ENCODE measurements at regions not wholly inside any gene's neighbourhood (a gene's known extent, or its start where the extent isn't known, plus 50 kb on each side); places are given as distances from the start of the nearest gene placed in this dataset.

DNA sequence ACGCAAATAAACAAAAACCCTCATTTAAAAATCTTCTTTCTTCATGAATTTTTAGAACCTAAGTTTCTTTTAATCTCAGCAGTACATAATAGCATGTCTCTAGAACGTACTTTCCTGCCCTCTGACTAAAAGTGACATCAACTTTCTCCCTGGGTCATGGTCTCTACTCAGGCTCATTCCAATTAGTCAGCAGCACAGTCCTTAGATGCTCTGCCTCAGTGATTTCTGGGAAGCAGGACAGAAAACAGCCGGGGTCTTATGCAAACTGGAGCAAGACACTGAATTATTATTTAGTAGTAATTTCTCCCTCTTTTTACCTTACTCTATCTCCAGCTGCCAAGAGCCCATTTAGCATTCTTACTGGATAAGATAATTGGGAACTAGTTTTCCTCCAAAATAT lies 365.2 kb downstream of the TUSC7 start:
- intact Hi-C loops (cut with micrococcal nuclease) = no loop called here

DNA sequence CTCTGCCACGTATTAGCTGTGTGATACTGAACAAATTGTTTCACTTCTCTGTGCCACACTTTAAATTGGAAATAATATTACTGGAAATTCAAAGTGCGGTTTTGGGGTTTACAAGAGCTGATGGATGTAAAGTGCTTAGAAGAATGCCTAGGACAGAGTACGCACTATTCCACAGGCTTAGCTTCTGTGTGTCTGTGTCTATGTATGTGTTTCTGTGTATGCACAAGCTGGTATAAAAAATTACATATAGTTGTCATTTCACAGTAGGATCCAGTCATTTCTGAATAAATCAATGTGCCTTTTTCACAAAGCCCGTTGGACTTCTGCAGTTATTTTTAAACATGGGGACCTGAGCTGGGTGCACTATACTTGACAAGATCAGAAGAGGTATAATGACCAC lies 370.4 kb downstream of the TUSC7 start:
- intact Hi-C loops (cut with micrococcal nuclease) = no loop called here

DNA sequence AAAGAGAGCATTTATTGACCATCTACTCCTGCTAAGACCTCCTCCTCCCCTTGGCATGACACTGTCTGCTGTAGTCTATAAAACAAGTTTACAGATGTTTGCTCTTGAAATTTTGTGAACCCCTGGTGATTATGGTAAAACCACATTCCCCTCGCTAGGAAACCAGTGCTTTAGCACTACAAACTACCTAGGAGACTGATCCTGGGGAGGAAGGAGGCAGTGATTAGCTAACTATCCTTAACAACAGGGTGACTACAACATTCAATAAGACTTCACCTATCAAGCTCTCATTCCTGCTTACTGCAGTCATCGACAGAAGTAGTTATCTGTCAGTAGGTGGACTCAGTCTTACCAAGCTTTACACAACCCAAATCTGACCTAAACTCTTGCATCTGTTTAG lies 371.3 kb downstream of the TUSC7 start:
- intact Hi-C loops (cut with micrococcal nuclease) = no loop called here

DNA sequence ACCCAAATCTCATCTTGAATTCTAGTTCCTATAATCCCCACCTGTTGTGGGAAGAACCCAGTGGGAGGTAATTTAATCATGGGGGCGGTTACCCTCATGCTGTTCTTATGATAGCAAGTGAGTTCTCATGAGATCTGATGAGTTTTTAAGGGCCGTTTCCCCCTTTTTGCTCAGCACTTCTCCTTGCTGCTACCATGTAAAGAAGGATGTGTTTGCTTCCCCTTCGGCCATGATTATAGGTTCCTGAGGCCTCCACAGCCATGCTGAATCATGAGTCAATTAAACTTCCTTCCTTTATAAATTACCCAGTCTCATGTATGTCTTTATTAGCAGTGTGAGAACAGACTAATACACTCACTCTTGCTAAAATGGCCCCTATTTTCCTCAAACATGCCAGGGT lies 374.7 kb downstream of the TUSC7 start:
- intact Hi-C loops (cut with micrococcal nuclease) = no loop called here

GRCh38 chr3:117084739-117085270 lies 375.2 kb downstream of the TUSC7 start:
- intact Hi-C loops (cut with micrococcal nuclease) = no loop called here

DNA sequence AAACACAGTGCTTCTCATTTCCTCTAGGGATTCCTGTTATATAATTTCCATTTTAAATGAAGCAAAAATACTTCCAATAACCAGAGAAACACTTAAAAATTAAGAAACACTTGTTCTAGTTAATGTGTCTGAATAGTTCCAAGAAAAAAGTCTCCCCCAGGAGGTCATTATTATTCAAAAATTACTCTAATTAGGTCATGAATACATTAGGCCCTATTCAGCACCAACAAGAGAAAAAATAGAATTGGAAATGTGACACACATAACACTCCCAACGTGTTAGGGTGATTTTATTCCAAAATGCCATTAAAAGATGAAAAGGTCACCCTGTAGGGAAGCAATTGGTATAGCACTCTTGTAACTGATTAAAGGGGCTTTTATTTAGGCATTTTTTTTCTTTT lies 382.1 kb downstream of the TUSC7 start:
- intact Hi-C loops (cut with micrococcal nuclease) = no loop called here

GRCh38 chr3:117096549-117096948 lies 387.0 kb downstream of the TUSC7 start:
- intact Hi-C loops (cut with micrococcal nuclease) = no loop called here

- intact Hi-C loops (cut with micrococcal nuclease) = no loop called here
These were observed 387.8 kb downstream of the TUSC7 start for GRCh38 chr3:117097351-117097750.

DNA sequence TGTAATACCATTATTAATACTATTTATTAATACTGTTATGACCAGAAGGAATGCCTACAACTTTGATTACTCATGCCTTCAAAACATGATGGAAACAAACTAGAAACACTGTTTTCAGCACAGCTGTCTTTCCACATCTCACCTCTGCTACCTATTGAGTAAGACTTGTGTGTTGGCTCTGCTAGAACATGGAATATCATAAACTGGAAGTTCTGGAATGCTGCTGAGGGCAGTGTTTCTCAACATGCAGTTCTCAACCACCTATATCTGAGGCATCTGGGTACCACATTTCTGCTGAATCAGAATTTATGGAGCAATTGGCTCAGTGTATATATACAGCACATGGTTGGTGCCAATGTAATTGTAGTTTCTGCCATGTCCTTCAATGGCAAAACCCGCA lies 392.1 kb downstream of the TUSC7 start:
- intact Hi-C loops (cut with micrococcal nuclease) = no loop called here

DNA sequence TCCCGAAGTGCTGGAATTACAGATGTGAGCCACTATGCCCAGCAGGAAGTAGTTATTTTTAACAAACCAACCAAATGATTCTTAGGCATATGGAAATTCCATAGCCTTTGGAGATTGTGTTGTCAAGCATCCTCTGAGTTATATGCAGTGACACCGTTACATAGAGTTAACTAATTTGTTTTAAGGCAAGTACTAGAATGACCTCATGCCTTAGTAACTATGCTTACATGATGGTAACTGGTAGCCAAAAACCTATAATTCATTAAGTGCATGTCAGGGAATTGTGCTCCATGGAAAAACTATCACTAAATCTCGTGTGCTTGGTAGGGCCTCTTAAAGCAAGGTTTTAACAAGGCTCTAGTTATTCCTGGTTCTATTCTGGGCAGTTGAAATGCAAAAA lies 392.8 kb downstream of the TUSC7 start:
- intact Hi-C loops (cut with micrococcal nuclease) = no loop called here

- intact Hi-C loops (cut with micrococcal nuclease) = no loop called here
These were observed 394.1 kb downstream of the TUSC7 start for GRCh38 chr3:117103675-117104074.

GRCh38 chr3:117104381-117104780 lies 394.8 kb downstream of the TUSC7 start:
- intact Hi-C loops (cut with micrococcal nuclease) = no loop called here

DNA sequence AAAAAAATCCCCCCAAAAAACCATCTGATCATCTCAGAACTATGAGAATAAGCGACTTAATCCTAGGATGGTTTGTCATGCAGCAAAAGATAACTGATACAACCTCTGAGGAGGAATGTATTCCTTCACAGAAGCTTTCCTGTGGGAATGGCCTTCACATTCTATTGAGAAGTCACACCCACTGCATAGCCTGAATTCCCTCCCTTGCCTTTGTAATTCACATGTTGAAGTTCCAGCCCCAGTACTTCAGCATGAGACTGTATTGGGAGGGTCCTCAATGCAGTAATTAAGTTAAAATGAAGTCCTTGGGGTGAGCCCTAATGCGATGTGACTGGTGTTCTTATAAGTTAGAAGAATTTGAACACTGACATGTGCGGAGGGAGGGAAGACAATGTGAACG lies 395.2 kb downstream of the TUSC7 start:
- intact Hi-C loops (cut with micrococcal nuclease) = no loop called here

DNA sequence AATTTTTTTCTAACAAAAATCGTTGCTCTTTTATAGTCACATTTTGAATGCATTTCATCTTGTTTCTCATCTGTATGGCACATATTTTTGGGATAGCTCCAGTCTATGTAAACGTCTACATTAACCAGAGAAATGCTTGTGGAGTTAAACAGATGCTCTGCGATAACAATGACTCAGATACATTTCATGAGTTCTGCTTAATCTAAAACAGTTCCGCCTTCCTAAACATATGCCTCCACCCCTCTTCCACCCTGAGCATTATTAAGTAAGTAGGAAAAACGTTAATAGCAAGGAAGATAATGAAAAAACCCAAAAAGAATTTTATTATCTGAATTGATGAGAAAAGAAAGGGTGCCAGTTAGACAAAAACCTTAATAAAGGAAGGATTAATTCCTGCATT lies 396.1 kb downstream of the TUSC7 start:
- intact Hi-C loops (cut with micrococcal nuclease) = no loop called here

DNA sequence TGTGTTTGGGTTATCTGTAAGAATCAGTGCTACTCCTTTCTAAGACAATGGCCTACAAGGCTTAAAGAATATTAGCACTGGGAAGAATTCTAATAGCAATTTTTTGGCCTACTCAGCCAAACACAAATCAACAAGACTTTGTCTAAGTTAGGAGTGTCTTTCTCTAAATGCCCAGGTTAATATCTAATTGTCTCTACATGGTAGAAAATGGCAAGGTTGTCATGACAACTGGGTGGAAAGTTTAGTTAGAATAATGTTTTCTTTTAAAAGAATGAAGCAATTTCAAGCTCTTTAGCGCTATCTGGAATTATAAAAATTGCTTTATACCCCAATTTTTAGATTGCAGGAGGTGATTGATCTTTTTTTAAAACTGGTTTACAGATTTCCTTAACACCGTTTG lies 396.8 kb downstream of the TUSC7 start:
- intact Hi-C loops (cut with micrococcal nuclease) = no loop called here

- intact Hi-C loops (cut with micrococcal nuclease) = no loop called here
These were observed 398.4 kb downstream of the TUSC7 start for GRCh38 chr3:117107946-117108345.

DNA sequence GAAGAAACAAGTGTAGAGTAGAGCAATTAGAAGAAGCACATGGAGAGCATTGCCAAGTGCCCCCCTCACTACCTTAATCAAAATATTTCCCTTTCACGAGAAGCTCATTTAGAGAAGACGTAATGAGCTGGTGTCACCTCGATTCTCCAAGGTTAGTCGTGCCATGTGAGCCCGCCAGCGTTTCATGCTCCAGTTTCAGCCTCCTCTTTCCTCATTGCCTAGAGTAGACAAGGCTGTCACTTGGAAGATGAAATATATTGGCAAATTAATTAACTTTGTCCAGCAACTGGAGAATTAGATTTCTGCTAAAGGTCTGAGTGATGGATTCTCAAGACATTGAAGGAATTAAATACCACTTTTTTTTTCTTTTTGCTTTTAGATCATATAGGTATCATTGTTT lies 399.6 kb downstream of the TUSC7 start:
- intact Hi-C loops (cut with micrococcal nuclease) = no loop called here

- intact Hi-C loops (cut with micrococcal nuclease) = no loop called here
These were observed 405.1 kb downstream of the TUSC7 start for GRCh38 chr3:117114517-117115265.

DNA sequence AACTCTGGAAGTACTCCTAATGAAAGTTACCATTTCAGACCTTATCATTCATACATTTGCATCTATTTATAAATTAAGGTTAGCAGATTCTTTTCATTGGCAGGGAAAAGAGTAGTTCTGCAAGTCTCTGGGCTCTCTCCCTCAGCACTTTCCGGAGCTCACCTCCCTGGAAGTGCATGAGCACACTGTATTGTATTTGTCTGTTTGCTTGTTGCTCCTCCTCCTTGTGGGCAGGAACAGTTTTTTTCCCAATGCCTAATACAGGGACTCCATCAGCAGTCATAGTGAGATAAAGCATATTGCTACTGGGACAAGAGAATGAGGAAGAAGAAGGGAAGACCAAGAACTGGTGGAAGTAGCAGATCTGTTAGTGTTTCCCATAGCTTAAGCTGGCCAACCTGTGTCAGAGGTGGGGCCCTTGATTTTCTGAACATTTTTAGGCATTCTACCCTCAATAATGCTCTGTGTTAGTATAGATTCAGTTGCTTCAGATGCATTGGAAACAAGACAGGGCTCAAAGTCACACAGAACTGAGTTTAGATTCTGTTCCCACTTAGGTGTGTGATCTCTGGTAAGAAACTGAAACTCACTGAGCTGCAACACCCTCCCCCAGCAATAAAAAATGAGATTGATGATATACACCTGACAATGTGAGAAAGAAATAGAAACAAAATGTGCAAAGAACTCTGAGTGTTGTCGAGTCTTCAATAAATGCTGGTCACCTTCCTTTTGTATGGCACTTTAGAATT lies 407.8 kb downstream of the TUSC7 start:
- intact Hi-C loops (cut with micrococcal nuclease) = no loop called here

GRCh38 chr3:117118604-117119003 lies 409.0 kb downstream of the TUSC7 start:
- intact Hi-C loops (cut with micrococcal nuclease) = no loop called here

- intact Hi-C loops (cut with micrococcal nuclease) = no loop called here
These were observed 410.4 kb downstream of the TUSC7 start for GRCh38 chr3:117120014-117120413.

DNA sequence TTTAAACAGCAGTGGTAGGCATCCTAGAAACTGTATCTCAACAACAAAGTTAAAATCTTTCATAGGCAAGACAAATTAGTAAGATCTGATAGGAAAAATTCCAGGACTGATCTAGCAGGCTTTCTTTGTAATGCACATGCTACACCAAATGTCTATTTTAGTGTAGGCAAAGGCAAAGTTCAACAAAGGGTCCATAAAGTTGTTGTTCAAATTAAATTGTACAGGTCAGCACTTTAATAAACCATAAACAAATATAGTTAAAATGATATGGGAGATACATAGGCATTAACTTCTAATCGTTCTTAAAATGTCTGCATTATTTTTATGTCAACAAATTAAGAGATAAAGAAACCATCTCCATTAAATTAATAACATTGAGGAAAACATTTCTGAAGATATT lies 413.0 kb downstream of the TUSC7 start:
- intact Hi-C loops (cut with micrococcal nuclease) = no loop called here

DNA sequence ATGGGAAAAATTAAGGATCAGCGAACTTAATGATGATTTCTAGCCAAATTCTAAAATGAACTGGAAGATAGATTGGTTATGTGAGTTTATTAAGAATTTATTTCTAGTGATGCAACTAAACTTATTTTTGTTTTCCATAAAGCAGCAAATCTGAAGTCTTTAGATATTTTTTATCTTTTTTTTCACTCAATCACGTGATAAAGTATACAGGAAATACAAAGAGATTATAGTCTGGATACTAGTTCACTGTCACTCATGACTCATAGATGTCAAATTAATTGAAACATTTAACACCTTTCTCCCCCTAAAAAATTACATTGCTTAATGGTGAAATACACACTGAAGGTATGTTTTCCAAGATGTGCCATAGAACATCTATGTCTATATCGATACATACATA lies 416.9 kb downstream of the TUSC7 start:
- intact Hi-C loops (cut with micrococcal nuclease) = no loop called here

Data from T-helper 1 cell treated with Interleukin-12 subunit alpha and Interleukin-12 subunit beta and Interleukin-4 antibody, amounts not matched to agents 30 ng/mL and 1 ng/mL, for 36 hours (primary cell).